K562 (cell line): ENCODE measurements at regions not wholly inside any gene's neighbourhood (a gene's known extent, or its start where the extent isn't known, plus 50 kb on each side); places are given as distances from the start of the nearest gene placed in this dataset.
"Not testable (repeated sequence)": the region's sequence is repeated elsewhere in the genome, so short reads cannot be mapped to it uniquely, and the experiment has no call there.

Experiments
- ATAC-seq: fragments of 200-7000 bp; cut with Tn5 transposase; 3 replicates; pipeline ENCODE4 v1.9.1; 2020; ENCODE audit warnings: moderate library complexity
- BruUV-seq: library from RNA; stranded (reverse); fragments of 400-500 nt; replicated peaks from 2 replicates; lab custom pipeline; 2021; lab: Mats Ljungman, UMichigan
- CTCF ChIA-PET: fragments of 300-600 bp; formaldehyde crosslinking; extraction: SDS; loops from one replicate; lab custom pipeline; 2021; ENCODE audit warnings: low intra/inter-chr PET ratio; lab: Yijun Ruan, JAX
- POLR2A ChIA-PET: fragments of 300-600, 350-650 bp; sonication (Branson Sonifier 250); formaldehyde crosslinking; extraction: SDS; loops from one replicate; lab custom pipeline; 2021; ENCODE audit warnings: antibody characterized with exemption, inconsistent platforms; lab: Yijun Ruan, JAX
- DNase-seq, 4 experiments: peaks; one replicate each; pipeline versions ENCODE4 v3.0.0 to v3.0.0-alpha.2; 2011 to 2018; ENCODE audit warnings: low spot score in 3 of 4, mixed read lengths in 3 of 4; ENCODE audit errors: extremely low read depth in 1 of 4
- FAIRE-seq: peaks from 2 replicates; lab custom pipeline; 2011; peaks lifted over from hg19 to GRCh38; lab: Jason Lieb, UNC
- H2AFZ ChIP-seq: 2 replicates; pipeline ENCODE4 v1.6.0; 2011; ENCODE audit warnings: low read depth, low read length, control low read depth, inconsistent platforms
- H3K27ac ChIP-seq: fragments of 200-600 bp; 3 replicates; pipeline ENCODE4 v1.8.0; 2011; ENCODE audit warnings: low read depth, mild to moderate bottlenecking, control low read depth, inconsistent platforms, low read length, moderate library complexity, mixed read lengths; ENCODE audit errors: extremely low read depth
- H3K27me3 ChIP-seq, 2 experiments: fragments of 300-600 bp in 1 of 2; 2 replicates in 1 of 2; 3 replicates in 1 of 2; pipeline versions ENCODE4 v1.6.0 to v1.8.0; 2011; ENCODE audit warnings: inconsistent platforms in 2 of 2, low read length in 2 of 2, mild to moderate bottlenecking in 1 of 2, mixed read lengths in 1 of 2, moderate library complexity in 1 of 2; ENCODE audit not compliant: control insufficient read depth in 2 of 2, insufficient read depth in 2 of 2
- H3K36me3 ChIP-seq: fragments of 300-600 bp; 3 replicates; pipeline ENCODE4 v1.8.0; 2011; ENCODE audit warnings: mild to moderate bottlenecking, low read length, inconsistent platforms; ENCODE audit not compliant: control insufficient read depth, insufficient read depth
- H3K4me1 ChIP-seq, 2 experiments: fragments of 200-600 bp in 1 of 2; replicated peaks in 1 of 2; 2 replicates in 1 of 2; 3 replicates in 1 of 2; pipeline versions ENCODE4 v1.5.1 to v1.8.0; 2011; ENCODE audit warnings: inconsistent platforms in 2 of 2, low read length in 2 of 2, mild to moderate bottlenecking in 1 of 2, mixed read lengths in 1 of 2, moderate library complexity in 1 of 2; ENCODE audit not compliant: control insufficient read depth in 2 of 2, insufficient read depth in 2 of 2
- H3K4me2 ChIP-seq: 2 replicates; pipeline ENCODE4 v1.6.1; 2011; ENCODE audit warnings: low read length, control low read depth, inconsistent platforms, mixed read lengths; ENCODE audit not compliant: insufficient read depth
- H3K4me3 ChIP-seq: fragments of 200-600 bp; sonication (generic), shearing (Covaris generic); 2 replicates; pipeline ENCODE4 v1.5.1; 2016; ENCODE audit warnings: control low read depth, inconsistent platforms
- H3K79me2 ChIP-seq: fragments of 200-600 bp; 3 replicates; pipeline ENCODE4 v1.8.0; 2011; ENCODE audit warnings: low read length, inconsistent platforms; ENCODE audit not compliant: control insufficient read depth, insufficient read depth
- H3K9ac ChIP-seq, 2 experiments: 2 replicates each; pipeline versions ENCODE4 v1.6.0 to v1.6.1; 2011; ENCODE audit warnings: low read depth in 2 of 2, low read length in 2 of 2, control low read depth in 1 of 2, inconsistent platforms in 1 of 2, mild to moderate bottlenecking in 1 of 2, mixed read lengths in 1 of 2; ENCODE audit not compliant: insufficient read depth in 1 of 2
- H3K9me1 ChIP-seq: one replicate; pipeline ENCODE4 v1.6.0; 2011; ENCODE audit warnings: inconsistent platforms, mild to moderate bottlenecking, low read length, moderate library complexity; ENCODE audit not compliant: control insufficient read depth, insufficient read depth
- H3K9me3 ChIP-seq: replicated peaks from 2 replicates; pipeline ENCODE4 v1.5.1; 2011; ENCODE audit warnings: low read depth, low read length, inconsistent platforms; ENCODE audit not compliant: control insufficient read depth, insufficient read depth
- H4K20me1 ChIP-seq: replicated peaks from 2 replicates; pipeline ENCODE4 v1.6.1; 2011; ENCODE audit warnings: low read length, inconsistent platforms, mixed read lengths; ENCODE audit not compliant: control insufficient read depth, insufficient read depth
- HDAC1 ChIP-seq, 2 experiments: fragments of 450-650 bp; IDR thresholded peaks; 2 replicates each; pipeline ENCODE4 v1.6.1; 2016 to 2017; ENCODE audit warnings: inconsistent platforms in 1 of 2, mild to moderate bottlenecking in 1 of 2, moderate library complexity in 1 of 2
- TEAD4 ChIP-seq, 2 experiments: sonication (generic) in 1 of 2; formaldehyde crosslinking in 1 of 2; IDR thresholded peaks; 2 replicates each; pipeline versions ENCODE4 v1.6.1 to v1.8.0; 2012 to 2022; ENCODE audit warnings: borderline replicate concordance in 1 of 2, inconsistent platforms in 1 of 2, low read length in 1 of 2, mild to moderate bottlenecking in 1 of 2, missing genetic modification reagents in 1 of 2
- ZFP36 ChIP-seq: fragments of 150-350 bp; IDR thresholded peaks from 2 replicates; pipeline ENCODE4 v1.6.1; 2018; ENCODE audit warnings: low read length, low read depth; ENCODE audit not compliant: partially characterized antibody
- WGBS: fragments of 100-300 bp; shearing (Covaris generic); methylation state at CpG from one replicate; pipeline ENCODE4 v1.1.6; 2016; ENCODE audit warnings: low coverage, mixed read lengths; ENCODE audit not compliant: insufficient coverage; ENCODE audit errors: missing lambda C conversion rate; 5-methylcytosine and 5-hydroxymethylcytosine counted together
- in situ Hi-C: fragments of 300-500 bp; cut with MboI; formaldehyde crosslinking; loops from 4 replicates; pipeline ENCODE4 v1.15.0; 2018; ENCODE audit warnings: inconsistent platforms, mixed read lengths
- intact Hi-C: fragments of 100-400 bp; cut with micrococcal nuclease; formaldehyde crosslinking; loops from 2 replicates; pipeline ENCODE4 v1.14.2; 2022
- TF ChIP-seq, protein P1 (sequence below): fragments of 250-450 bp; sonication (Bioruptor Pico); IDR thresholded peaks from 2 replicates; pipeline ENCODE4 v1.8.0; 2021; ENCODE audit warnings: moderate library complexity, mild to moderate bottlenecking, inconsistent platforms
- TF ChIP-seq, protein P2 (sequence below): fragments of 200-400 bp; formaldehyde crosslinking; IDR thresholded peaks from 2 replicates; pipeline ENCODE4 v1.6.1; 2017; ENCODE audit warnings: mild to moderate bottlenecking, low read depth, low read length, moderate library complexity

DNA sequence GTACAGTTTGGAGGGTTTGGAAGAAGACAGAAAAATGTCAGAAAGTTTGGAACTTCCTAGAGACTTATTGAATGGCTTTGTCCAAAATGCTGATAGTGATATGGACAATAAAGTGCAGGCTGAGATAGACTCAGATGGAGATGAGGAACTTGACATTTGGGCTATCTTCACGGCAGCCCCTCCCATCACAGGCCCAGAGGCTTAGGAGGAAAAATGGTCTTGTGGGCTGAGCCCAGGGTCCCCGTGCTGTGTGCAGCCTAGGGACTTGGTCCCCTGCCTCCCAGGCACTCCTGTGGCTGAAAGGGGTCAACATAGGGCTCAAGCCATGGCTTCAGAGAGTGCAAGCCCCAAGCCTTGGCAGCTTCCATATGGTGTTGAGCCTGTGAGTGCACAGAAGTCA, 79.0 kb downstream of the CMAS start:
- Histone ChIP-seq H3K9ac (no peak overlapping the region), H3K27ac (no peak overlapping the region), H4K20me1 (no peaks in the 10 kb centered on the region), H3K79me2 (no peaks in the 10 kb centered on the region), H3K27me3 (no peaks in the 10 kb centered on the region), H3K4me1 (no peaks in the 10 kb centered on the region), H3K9me3 (no peaks in the 10 kb centered on the region), H3K4me3 (no peak overlapping the region), H2AFZ (no peak overlapping the region), H3K9me1 (no peaks in the 10 kb centered on the region), H3K4me2 (no peak overlapping the region), H3K36me3 (no peaks in the 10 kb centered on the region)
- CTCF ChIA-PET: no interaction called here
- TF ChIP-seq, protein P1, sequence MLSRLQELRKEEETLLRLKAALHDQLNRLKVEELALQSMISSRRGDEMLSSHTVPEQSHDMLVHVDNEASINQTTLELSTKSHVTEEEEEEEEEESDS (CRISPR knock-in tag): no peak
- no peak for TF ChIP-seq HDAC1 (IDR thresholded peaks at IDR 0.05)
- peak; percentile 25 for TF ChIP-seq ZFP36
- no peak for TF ChIP-seq TEAD4 (IDR thresholded peaks at IDR 0.05; ENCODE audit: low read length)
- TF ChIP-seq TEAD4 (CRISPR knock-in tag; IDR thresholded peaks at IDR 0.05; ENCODE audit: borderline replicate concordance): no peak
- TF ChIP-seq, protein P2, sequence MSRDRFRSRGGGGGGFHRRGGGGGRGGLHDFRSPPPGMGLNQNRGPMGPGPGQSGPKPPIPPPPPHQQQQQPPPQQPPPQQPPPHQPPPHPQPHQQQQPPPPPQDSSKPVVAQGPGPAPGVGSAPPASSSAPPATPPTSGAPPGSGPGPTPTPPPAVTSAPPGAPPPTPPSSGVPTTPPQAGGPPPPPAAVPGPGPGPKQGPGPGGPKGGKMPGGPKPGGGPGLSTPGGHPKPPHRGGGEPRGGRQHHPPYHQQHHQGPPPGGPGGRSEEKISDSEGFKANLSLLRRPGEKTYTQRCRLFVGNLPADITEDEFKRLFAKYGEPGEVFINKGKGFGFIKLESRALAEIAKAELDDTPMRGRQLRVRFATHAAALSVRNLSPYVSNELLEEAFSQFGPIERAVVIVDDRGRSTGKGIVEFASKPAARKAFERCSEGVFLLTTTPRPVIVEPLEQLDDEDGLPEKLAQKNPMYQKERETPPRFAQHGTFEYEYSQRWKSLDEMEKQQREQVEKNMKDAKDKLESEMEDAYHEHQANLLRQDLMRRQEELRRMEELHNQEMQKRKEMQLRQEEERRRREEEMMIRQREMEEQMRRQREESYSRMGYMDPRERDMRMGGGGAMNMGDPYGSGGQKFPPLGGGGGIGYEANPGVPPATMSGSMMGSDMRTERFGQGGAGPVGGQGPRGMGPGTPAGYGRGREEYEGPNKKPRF: no peak
- POLR2A ChIA-PET: no interaction called here
- no TSS peak for BruUV-seq
- in situ Hi-C loops: no loop called here
- WGBS: 0% methylated on average over 2 of the region's 2 CpGs
- ATAC-seq (no peak), DNase-seq (no peak), FAIRE-seq (no peak)
- intact Hi-C loops: no loop called here

GRCh38 chr12:22126101-22126500, 80.1 kb downstream of the CMAS start:
- CTCF ChIA-PET: not testable (repeated sequence)

More at GRCh38 chr12:22126101-22126500, 80.1 kb downstream of the CMAS start:
- FAIRE-seq, H3K27me3 ChIP-seq, H3K4me3 ChIP-seq, H4K20me1 ChIP-seq, H3K36me3 ChIP-seq, H3K27ac ChIP-seq, H3K4me1 ChIP-seq, in situ Hi-C loops, ATAC-seq, H2AFZ ChIP-seq, POLR2A ChIA-PET, intact Hi-C loops, H3K9me3 ChIP-seq, H3K9ac ChIP-seq, H3K9me1 ChIP-seq, BruUV-seq, DNase-seq, H3K4me2 ChIP-seq, H3K79me2 ChIP-seq: not testable (repeated sequence)
- 0% methylated on average over 2 of the region's 2 CpGs for WGBS
